Limb (tissue), 2 donors: ENCODE measurements at regions not wholly inside any gene's neighbourhood (a gene's known extent, or its start where the extent isn't known, plus 50 kb on each side); places are given as distances from the start of the nearest gene placed in this dataset.

ENCODE experiments used
- DNase-seq, 2 donors: peaks; one replicate each; pipeline ENCODE4 v3.0.0-alpha.2; 2016; ENCODE audit errors: extremely low spot score in 2 of 2

GRCh38 chr17:79258041-79258440 is 183.4 kb downstream of the ENGASE start:
- DNase-seq: no peak

DNA sequence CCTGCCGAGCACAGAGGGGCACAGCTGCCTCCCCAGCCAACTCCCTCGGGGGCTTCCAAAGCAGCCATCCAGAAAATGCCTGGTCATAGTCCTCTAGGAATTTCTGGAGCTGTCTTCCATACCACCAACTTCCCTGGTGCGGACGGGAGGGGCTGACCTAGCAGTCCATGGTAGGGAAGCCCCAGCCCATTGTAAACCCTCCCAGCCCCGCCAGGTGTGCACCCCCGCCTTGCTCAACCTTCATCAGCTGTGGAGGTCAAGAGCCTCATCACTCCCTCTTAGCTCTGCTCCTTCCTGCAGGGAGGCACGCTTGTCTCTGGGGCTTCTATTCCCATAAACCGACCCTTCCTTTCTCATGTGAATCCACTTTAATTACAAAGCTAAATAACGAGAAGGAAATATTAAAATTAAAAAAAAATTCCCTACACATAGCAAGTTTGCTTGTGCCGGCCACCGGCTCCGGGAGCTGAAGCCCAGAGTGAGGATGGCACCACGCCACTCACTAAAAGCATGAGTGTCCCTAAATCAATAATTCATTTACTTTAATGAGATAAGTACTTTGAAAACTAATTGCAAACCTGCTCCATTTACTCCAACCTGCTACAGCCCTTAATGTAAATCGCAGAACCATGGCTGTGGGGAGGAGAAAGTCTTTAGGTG is 181.4 kb downstream of the ENGASE start:
- DNase-seq: no peak

- DNase-seq: no peak
Measured at GRCh38 chr17:79255456-79255855, 180.8 kb downstream of the ENGASE start.

- no peak for DNase-seq
Measured at GRCh38 chr17:79255046-79255445, 180.4 kb downstream of the ENGASE start.

DNA sequence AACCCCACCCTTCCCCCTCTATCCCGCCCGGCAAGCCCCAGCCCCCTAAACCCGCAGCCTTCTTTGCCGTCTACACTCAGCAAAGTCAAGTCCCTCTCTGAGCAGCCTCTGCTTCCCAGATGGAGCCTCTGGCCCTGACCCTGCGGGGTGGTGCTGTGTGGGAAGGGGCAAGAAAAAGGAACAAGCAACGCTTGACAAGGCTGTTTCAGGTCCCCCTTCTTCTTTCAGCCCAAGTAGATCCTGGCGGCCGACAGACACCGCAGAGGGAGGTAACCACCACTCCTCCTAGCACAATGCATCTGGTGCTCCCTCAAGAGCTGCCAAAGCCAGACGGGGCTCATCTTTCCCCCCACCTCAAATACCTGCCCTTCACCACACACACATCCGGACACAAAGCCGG is 178.3 kb downstream of the ENGASE start:
- DNase-seq: no peak

DNA sequence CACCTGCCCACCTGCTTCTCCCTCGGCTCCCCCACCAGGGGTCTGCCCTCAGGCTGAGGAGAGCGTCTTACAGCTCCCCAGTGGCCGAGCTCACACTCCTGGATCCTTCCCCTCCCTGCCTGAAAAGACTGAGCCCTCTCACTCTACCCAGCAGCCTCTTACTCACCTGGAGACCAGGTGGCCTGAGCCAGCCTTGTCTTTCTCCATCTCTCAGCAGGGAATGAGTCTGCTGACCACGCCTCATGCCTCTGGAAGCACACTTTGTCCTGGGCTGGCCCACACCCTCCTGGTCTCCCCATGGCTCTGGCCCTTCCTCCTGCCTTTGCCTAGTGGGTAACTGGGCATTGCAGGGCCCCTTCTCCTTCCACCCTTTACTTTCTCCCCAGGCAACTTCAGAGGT is 177.2 kb downstream of the ENGASE start:
- no peak for DNase-seq

DNA sequence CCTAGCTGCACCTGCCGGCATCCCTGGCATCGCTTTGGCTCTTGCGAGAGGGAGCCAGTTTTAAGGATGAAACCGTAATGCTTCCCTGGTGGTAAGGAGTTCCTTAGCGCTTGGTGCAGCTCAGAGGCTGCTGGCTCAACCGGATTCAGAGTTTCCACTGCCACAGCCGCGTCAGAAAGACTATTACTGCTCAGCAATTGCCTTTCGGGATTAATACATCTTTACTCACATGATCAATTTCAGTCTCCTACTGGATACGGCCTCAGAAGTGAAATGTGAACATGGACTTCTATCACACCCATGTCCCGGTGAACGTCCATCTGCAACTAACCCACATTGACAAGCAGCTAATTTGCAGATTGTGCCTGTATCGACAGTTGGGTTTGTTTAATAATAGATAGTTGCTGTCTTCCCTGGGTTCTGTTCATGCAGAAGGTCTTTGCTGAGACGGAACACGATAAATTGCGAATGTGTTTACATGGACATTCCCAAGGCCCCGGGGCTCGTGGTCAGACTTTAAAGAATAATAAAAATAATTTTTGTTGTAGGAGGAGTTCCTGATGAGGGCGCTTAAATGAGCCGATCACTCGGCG is 175.4 kb downstream of the ENGASE start:
- no peak for DNase-seq

GRCh38 chr17:79248843-79249493 is 174.3 kb downstream of the ENGASE start:
- no peak for DNase-seq

DNA sequence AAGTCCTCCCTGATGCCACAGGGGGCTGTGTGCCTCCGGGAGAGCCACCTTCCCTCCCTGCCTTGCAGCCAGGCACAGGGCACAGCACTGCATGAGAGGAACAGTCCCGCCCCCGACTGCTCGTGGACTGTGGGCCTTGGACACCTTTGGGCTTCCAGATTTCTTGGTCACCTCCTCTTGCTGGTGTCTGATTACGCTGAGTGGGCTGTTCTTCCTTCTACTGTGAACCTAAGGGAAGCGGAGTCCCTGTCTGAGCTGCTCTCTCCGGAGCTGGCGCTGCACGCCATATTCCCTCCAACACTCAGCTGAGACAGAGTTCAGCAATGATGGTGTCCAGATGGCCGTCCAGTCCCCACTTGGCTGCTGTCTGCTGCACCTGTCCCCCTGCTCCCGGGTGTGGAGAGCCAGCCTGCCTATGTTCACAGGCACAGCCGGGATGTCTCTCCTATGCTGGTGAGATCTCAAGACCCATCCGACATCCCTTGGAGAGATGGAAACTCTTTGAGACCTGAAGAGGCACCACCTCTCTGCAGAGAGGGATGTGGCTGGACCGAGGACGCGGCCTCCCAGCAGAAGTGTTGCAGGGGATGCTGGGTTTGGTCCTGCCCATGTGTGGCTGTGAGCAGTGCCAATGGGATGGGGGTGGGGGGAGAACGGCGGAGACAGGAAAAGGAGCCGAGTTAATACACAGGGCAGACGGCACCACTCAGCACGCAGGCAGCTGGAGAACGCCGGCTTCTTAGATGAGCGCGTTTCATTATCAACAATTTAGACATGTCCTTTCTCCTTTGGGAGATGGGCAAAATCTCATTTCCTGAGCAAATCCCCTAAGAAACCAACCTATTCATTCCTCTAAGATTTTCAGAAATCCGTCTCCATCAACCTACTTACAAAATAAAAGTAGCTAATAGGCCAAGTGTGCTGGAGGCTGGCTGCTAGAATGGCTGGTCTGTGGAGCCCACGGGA is 171.9 kb downstream of the ENGASE start:
- no peak for DNase-seq

GRCh38 chr17:79244665-79245064 is 170.0 kb downstream of the ENGASE start:
- DNase-seq: no peak

GRCh38 chr17:79243996-79244395 is 169.4 kb downstream of the ENGASE start:
- DNase-seq: no peak

GRCh38 chr17:79243603-79243990 is 169.0 kb downstream of the ENGASE start:
- no peak for DNase-seq

DNA sequence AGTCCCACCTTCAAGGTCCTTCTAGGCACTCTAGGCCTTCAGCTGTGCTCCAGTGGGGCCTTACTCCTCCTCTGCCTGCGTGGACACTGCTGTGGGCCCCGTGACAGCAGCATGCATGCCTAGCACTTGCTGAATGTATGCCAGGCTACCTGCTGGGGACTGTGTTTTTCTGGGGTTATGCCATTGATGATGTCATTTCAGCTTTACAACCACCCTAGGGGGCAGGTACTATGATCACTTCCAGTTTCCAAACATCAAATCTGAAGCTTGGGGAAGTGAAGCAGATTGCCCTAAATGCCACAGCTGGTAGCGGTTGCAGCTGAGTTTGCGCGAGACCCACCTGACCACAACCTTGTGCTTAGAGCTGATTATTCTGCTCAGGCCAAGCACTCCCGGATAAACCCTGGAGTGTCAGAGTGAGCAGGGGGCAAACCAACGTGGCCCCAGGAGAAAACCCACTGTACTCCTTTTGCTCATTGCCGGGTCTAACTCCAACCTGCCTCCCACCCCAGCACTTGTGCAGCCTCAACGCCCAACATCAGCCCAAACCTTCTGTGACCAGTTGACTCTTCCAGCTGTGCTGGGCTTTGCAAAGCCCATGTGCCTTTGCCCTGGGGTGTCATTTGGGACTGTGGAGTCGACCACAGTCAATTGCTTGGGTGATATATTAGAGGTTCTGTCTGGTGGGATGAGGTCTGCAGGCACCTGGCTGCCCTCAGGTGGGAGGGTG is 168.4 kb downstream of the ENGASE start:
- no peak for DNase-seq

DNA sequence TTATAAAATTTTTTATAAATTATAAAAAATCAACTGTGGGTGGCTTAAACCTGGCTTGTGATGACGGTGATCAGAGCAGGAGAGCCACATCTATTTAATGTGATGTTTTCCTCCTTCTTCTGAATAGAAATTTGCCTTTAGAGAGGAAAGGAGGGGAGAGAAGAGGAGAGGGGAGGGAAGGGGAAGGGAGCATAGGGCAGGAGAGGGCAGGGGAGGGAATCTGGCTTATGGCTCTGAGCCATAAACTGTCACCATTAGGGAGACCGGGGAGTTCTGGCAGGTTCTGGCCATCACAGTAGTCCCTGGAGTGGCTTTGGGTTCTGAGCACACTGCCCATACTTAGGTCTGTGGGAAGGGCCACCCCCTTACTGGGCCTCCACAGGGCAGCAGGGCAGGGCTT is 167.8 kb downstream of the ENGASE start:
- no peak for DNase-seq

- DNase-seq: no peak
Measured at GRCh38 chr17:79241616-79242015, 167.0 kb downstream of the ENGASE start.

DNA sequence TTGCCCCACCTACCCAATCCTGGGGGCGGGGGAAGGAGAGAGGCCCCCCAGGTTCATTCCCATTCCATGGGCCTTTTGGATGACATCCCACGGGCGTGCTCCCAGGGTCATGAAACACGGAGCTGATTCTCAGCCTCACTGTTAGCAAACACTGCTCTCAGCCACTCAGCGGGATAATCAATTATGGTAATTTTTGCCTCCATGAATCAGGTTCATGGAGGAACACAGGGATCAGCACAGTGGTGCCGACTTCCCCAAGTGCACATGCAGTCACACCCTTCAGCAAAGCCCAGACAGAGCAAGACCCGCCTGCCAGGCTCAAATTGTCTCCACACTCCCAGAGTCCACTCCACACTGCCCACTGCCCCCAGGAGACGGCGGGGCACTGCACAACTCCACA is 164.6 kb downstream of the ENGASE start:
- no peak for DNase-seq

DNA sequence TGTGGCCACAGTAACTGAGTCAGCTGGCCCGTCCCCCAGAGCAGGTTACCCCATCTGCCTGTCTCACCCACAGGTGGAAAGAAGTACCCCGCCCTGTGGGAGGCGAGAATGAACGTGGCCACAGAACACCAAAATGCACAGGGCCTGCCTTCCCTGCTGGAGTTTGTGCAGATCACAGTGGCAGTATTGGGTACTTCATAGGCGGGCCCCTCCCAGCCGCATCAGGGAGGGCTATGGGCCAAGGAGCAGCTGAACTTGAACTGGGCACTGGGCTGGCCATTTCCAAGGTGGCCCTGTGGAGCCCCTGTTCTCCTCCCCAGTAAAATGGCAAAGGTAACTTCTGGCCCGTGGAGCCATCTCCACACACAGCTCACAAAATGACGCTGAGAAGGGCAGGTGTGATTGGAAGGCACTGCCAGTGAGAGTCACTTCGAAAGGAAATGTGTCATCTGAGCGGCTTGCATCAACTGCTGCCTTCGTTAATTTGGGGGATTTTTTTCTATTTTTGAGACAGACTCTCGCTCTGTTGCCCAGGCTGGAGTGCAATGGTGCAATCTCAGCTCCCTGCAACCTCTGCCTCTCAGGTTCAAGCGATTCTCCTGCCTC is 162.9 kb downstream of the ENGASE start:
- DNase-seq: no peak

DNA sequence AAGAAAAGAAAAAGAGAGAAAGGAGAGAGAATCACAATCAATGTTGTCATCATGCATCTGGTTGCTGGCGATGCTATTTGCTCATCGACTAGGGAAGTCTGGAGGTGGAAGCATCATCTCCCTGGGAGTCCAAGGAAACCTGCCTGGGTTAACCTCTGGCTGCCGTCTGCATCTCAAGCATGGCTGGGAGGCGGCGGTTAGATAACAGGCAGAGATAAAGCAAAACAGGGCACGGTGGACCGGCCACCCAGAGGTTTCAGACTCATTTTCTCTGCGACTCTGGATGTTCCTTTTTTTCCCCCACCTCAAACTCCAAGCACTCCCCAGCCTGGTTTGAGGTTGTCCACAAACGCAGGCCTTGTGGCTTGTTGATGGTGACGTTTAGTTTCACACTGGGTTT is 161.2 kb downstream of the ENGASE start:
- no peak for DNase-seq

DNA sequence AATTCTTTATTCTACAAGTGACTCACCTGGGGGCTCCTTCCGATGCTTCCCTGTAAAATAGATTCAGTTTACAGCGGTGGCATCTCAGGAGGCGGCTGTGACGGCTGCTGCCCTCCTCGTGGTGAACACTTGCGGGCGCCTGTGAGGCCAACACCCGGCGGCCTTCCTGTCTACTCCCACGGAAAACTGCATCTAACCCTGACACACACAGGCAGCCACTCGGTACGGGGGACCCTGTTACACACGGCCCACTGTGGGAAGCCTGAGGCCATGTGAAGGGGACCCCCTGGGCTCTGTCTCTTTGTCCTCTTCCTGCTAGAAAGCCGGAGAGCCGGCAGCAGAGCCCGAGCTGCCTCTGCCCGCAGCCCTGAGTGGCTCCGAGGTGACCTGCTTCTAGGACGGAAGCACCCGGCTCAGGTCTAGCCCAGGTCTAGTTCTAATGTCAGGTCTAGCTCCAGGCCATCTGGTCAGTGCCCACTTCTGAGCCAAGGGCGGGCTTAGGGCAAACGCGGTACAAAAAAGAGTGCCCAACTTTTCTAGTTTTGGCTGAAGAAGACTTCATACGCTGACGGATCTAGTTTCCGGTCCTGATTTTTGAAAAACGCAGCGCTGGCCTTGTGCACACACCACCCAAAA is 159.4 kb downstream of the ENGASE start:
- no peak for DNase-seq

- no peak for DNase-seq
Measured at GRCh38 chr17:79232957-79233356, 158.3 kb downstream of the ENGASE start.
